ENCODE measurements at regions not wholly inside any gene's neighbourhood (a gene's known extent, or its start where the extent isn't known, plus 50 kb on each side); places are given as distances from the start of the nearest gene placed in this dataset.

GRCh38 chr15:86010891-86011290 lies 68.8 kb upstream of the AGBL1 start:
- Histone ChIP-seq H3K4me3 (ENCODE audit: low read length, poor library complexity, severe bottlenecking) (no peak overlapping the region), H3K79me2 (ENCODE audit: insufficient read depth, low read length) (no peaks in the 10 kb centered on the region), H3K4me2 (ENCODE audit: low read depth, low read length, poor library complexity, severe bottlenecking) (no peak overlapping the region), H3K9me2 (replicated peaks; ENCODE audit: low read depth, low read length) (no peaks in the 10 kb centered on the region), H3K36me3 (ENCODE audit: insufficient read depth, low read length) (no peaks in the 10 kb centered on the region), H2AFZ (ENCODE audit: low read length) (no peak overlapping the region), H3F3A (ENCODE audit: low read depth) (no peaks in the 10 kb centered on the region), H4K20me1 (ENCODE audit: insufficient read depth, low read length, poor library complexity, severe bottlenecking) (no peaks in the 10 kb centered on the region), H3K9me3 (ENCODE audit: insufficient read depth, low read depth, low read length) (no peaks in the 10 kb centered on the region; the same call in 1 of the 2 replicates), H3K27me3 (ENCODE audit: insufficient read depth, low read length, poor library complexity, severe bottlenecking) (no peaks in the 10 kb centered on the region), H3K4me1 (ENCODE audit: insufficient read depth, low read length, poor library complexity, severe bottlenecking) (no peaks in the 10 kb centered on the region), H3K9ac (ENCODE audit: low read depth, low read length, poor library complexity, severe bottlenecking) (no peak overlapping the region)
- TF ChIP-seq CTCF (conservative IDR thresholded peaks at IDR 0.05; ENCODE audit: low read length) (no peak), EZH2phosphoT487 (IDR thresholded peaks at IDR 0.05; ENCODE audit: borderline replicate concordance) (no peak)

DNA sequence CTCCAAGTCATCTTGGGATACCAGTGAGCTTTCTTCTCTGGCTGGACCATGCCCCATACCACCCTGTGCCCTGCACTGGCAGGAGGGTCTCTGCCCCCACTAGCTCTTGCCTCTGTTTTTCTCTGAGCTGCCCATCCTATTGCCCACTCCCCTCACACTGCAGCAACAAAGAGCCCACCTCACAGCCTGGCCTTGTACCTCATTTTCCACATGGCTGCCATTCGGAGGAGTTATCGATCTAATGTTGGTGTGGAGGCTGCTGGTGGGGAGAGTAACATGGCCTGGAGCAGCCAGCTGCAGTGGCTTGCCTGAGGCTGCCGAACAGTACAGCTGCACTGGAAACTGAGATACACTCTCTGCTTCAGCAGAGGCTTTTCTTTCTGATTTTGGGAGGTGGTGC lies 65.7 kb upstream of the AGBL1 start:
- Histone ChIP-seq H4K20me1 (ENCODE audit: insufficient read depth, low read length, poor library complexity, severe bottlenecking) (no peaks in the 10 kb centered on the region), H3K9me2 (replicated peaks; ENCODE audit: low read depth, low read length) (no peaks in the 10 kb centered on the region), H3K79me2 (ENCODE audit: insufficient read depth, low read length) (no peaks in the 10 kb centered on the region), H3K27me3 (ENCODE audit: insufficient read depth, low read length, poor library complexity, severe bottlenecking) (no peaks in the 10 kb centered on the region), H3K4me1 (ENCODE audit: insufficient read depth, low read length, poor library complexity, severe bottlenecking) (no peaks in the 10 kb centered on the region), H3K4me3 (ENCODE audit: low read length, poor library complexity, severe bottlenecking) (no peak overlapping the region), H3K9me3 (ENCODE audit: insufficient read depth, low read depth, low read length) (no peaks in the 10 kb centered on the region), H3K36me3 (ENCODE audit: insufficient read depth, low read length) (no peaks in the 10 kb centered on the region), H3K4me2 (ENCODE audit: low read depth, low read length, poor library complexity, severe bottlenecking) (no peak overlapping the region), H2AFZ (ENCODE audit: low read length) (no peak overlapping the region), H3K9ac (ENCODE audit: low read depth, low read length, poor library complexity, severe bottlenecking) (no peak overlapping the region), H3F3A (ENCODE audit: low read depth) (no peaks in the 10 kb centered on the region)
- TF ChIP-seq EZH2phosphoT487 (IDR thresholded peaks at IDR 0.05; ENCODE audit: borderline replicate concordance) (no peak), CTCF (conservative IDR thresholded peaks at IDR 0.05; ENCODE audit: low read length) (no peak)

- H3K9me2 ChIP-seq (replicated peaks; ENCODE audit: low read depth, low read length) = no peaks in the 10 kb centered on the region
- H3K27me3 ChIP-seq (ENCODE audit: insufficient read depth, low read length, poor library complexity, severe bottlenecking) = no peaks in the 10 kb centered on the region
- H3K4me1 ChIP-seq (ENCODE audit: insufficient read depth, low read length, poor library complexity, severe bottlenecking) = no peaks in the 10 kb centered on the region
- no peaks in the 10 kb centered on the region for H4K20me1 ChIP-seq (ENCODE audit: insufficient read depth, low read length, poor library complexity, severe bottlenecking)
- H3K79me2 ChIP-seq (ENCODE audit: insufficient read depth, low read length) = no peaks in the 10 kb centered on the region
- H3F3A ChIP-seq (ENCODE audit: low read depth) = no peaks in the 10 kb centered on the region
- no peak overlapping the region for H3K4me3 ChIP-seq (ENCODE audit: low read length, poor library complexity, severe bottlenecking)
- H2AFZ ChIP-seq (ENCODE audit: low read length) = no peak overlapping the region
- H3K36me3 ChIP-seq (ENCODE audit: insufficient read depth, low read length) = no peaks in the 10 kb centered on the region
- no peak overlapping the region for H3K9ac ChIP-seq (ENCODE audit: low read depth, low read length, poor library complexity, severe bottlenecking)
- H3K9me3 ChIP-seq (ENCODE audit: insufficient read depth, low read depth, low read length) = no peaks in the 10 kb centered on the region
- H3K4me2 ChIP-seq (ENCODE audit: low read depth, low read length, poor library complexity, severe bottlenecking) = no peak overlapping the region
- TF ChIP-seq CTCF (conservative IDR thresholded peaks at IDR 0.05; ENCODE audit: low read length) = no peak
- TF ChIP-seq EZH2phosphoT487 (IDR thresholded peaks at IDR 0.05; ENCODE audit: borderline replicate concordance) = no peak
These were observed 62.9 kb upstream of the AGBL1 start for GRCh38 chr15:86016750-86017149.

All from Loucy (cell line).